C4-2B (cell line): ENCODE measurements at regions not wholly inside any gene's neighbourhood (a gene's known extent, or its start where the extent isn't known, plus 50 kb on each side); places are given as distances from the start of the nearest gene placed in this dataset.

Experiments used
- CTCF ChIP-seq: fragments of 450-650 bp; conservative IDR thresholded peaks from 2 replicates; pipeline ENCODE4 v1.5.1; 2017; ENCODE audit warnings: mild to moderate bottlenecking
- ZFX ChIP-seq: fragments of 450-650 bp; IDR thresholded peaks from 2 replicates; pipeline ENCODE4 v1.6.1; 2017

GRCh38 chr7:53684693-53685092, 649.3 kb downstream of the POM121L12 start:
- TF ChIP-seq CTCF (no peak), ZFX (no peak)
